ENCODE measurements at regions not wholly inside any gene's neighbourhood (a gene's known extent, or its start where the extent isn't known, plus 50 kb on each side); places are given as distances from the start of the nearest gene placed in this dataset.

DNA sequence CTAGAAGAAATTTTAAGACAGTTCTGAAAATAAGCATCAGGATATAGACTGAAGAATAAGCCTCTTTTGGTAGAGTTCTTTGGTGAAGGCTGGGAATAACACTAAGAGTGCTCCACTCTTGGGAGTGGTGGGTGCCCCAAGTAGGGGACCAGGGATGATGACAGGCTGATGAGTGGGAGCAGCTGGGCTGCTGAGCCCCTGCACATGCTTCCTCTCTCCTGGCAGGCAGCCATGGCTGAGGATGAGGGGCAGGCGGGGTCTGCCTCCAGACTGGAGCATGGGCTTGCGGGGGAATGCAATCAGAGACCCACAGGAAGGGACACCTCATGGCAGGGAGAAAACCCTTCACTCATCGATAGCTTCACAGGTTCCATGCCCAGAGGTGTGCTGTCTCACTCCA lies 72.6 kb upstream of the RORA start:
- no peaks in the 10 kb centered on the region for H3K27me3 ChIP-seq (ENCODE audit: control insufficient read depth, insufficient read depth, low read length)
- H4K5ac ChIP-seq (ENCODE audit: low read depth, low read length) = no peak overlapping the region
- no peak overlapping the region for H4K91ac ChIP-seq (ENCODE audit: insufficient read depth, low read depth, low read length)
- H2BK15ac ChIP-seq (ENCODE audit: low read depth, low read length) = no peak overlapping the region
- H4K8ac ChIP-seq (ENCODE audit: low read depth in 2 of 2, low read length in 2 of 2) = no peak overlapping the region
- WGBS, 2 experiments (ENCODE audit: extremely low coverage in 2 of 2, insufficient read length in 1 of 2) = no CpG with 5 or more reads among the region's 3 CpGs
- H4K20me1 ChIP-seq (ENCODE audit: insufficient read depth, low read length) = no peaks in the 10 kb centered on the region
- in situ Hi-C loops (cut with MboI; ENCODE audit: low sequenced_read_pairs) = no loop called here
- no peak overlapping the region for H3K4ac ChIP-seq (ENCODE audit: low read depth, low read length)
- H2AFZ ChIP-seq (replicated peaks; ENCODE audit: low read length, poor library complexity) = no peak overlapping the region
- DNase-seq (no peak), ATAC-seq (ENCODE audit: low read depth) (no peak)
- no peaks in the 10 kb centered on the region for H3K9me1 ChIP-seq (ENCODE audit: insufficient read depth, low read length)
- no peak overlapping the region for H3K9ac ChIP-seq (ENCODE audit: low read depth, low read length)
- ChIA-PET CTCF (interaction anchor here (0.6 kb wide), 1 partner anchor 10 kb away, joined by 3 read pairs; no protein-coding TSS in a partner anchor), POLR2A (ENCODE audit: unreplicated experiment) (no interaction called here)
- no peak overlapping the region for H2AK5ac ChIP-seq (ENCODE audit: low read depth, low read length)
- no peak overlapping the region for H2AK9ac ChIP-seq (replicated peaks; ENCODE audit: low read depth, low read length, poor library complexity)
- H3K79me1 ChIP-seq (ENCODE audit: low read depth in 1 of 2, low read length in 2 of 2) = no peaks in the 10 kb centered on the region
- no peak overlapping the region for H2BK20ac ChIP-seq (ENCODE audit: low read depth, low read length)
- no peak overlapping the region for H3K18ac ChIP-seq (ENCODE audit: low read depth, low read length)
- H3K56ac ChIP-seq (ENCODE audit: extremely low read depth, insufficient read depth, low read length) = no peak overlapping the region
- H3K4me1 ChIP-seq (ENCODE audit: control insufficient read depth, insufficient read depth, low read length) = no peaks in the 10 kb centered on the region
- no peak overlapping the region for H3K4me3 ChIP-seq (ENCODE audit: insufficient read depth, low read depth, low read length)
- no peak overlapping the region for H3K23ac ChIP-seq (ENCODE audit: low read depth, low read length)
- H3K9me3 ChIP-seq (ENCODE audit: control insufficient read depth, insufficient read depth, low read length) = no peaks in the 10 kb centered on the region
- dilution Hi-C loops (cut with HindIII; ENCODE audit: low sequenced_read_pairs, unreplicated experiment) = no loop called here
- H3K36me3 ChIP-seq (ENCODE audit: control insufficient read depth, insufficient read depth, low read length) = no peaks in the 10 kb centered on the region
- H2BK5ac ChIP-seq (ENCODE audit: low read depth, low read length, poor library complexity, severe bottlenecking) = no peak overlapping the region
- TF ChIP-seq USF2 (IDR thresholded peaks at IDR 0.05; ENCODE audit: low read depth, low read length) (no peak), MAZ (IDR thresholded peaks at IDR 0.05; ENCODE audit: borderline replicate concordance, low read depth, low read length) (no peak), SMC3 (IDR thresholded peaks at IDR 0.05; ENCODE audit: low read depth, low read length) (no peak), RFX5 (IDR thresholded peaks at IDR 0.05; ENCODE audit: low read depth, low read length) (no peak), POLR2A (IDR thresholded peaks at IDR 0.05; ENCODE audit: low read depth, low read length) (no peak), CHD1 (IDR thresholded peaks at IDR 0.05; ENCODE audit: low read depth, low read length) (no peak), RCOR1 (IDR thresholded peaks at IDR 0.05; ENCODE audit: insufficient replicate concordance, low read length) (no peak), CTCF (conservative IDR thresholded peaks at IDR 0.05; ENCODE audit: low read depth, low read length) (no peak), NFE2L2 (IDR thresholded peaks at IDR 0.05; ENCODE audit: low read depth, low read length) (no peak), MAFK (IDR thresholded peaks at IDR 0.05; ENCODE audit: low read depth, low read length) (no peak), RAD21 (IDR thresholded peaks at IDR 0.05; ENCODE audit: low read length) (no peak), MXI1 (IDR thresholded peaks at IDR 0.05; ENCODE audit: borderline replicate concordance, low read depth, low read length) (no peak), FOS (IDR thresholded peaks at IDR 0.05; ENCODE audit: low read depth, low read length) (no peak), BHLHE40 (IDR thresholded peaks at IDR 0.05; ENCODE audit: low read depth, low read length) (no peak), CEBPB (IDR thresholded peaks at IDR 0.05; ENCODE audit: low read depth, low read length) (no peak)
- TF ChIP-seq, protein P1, sequence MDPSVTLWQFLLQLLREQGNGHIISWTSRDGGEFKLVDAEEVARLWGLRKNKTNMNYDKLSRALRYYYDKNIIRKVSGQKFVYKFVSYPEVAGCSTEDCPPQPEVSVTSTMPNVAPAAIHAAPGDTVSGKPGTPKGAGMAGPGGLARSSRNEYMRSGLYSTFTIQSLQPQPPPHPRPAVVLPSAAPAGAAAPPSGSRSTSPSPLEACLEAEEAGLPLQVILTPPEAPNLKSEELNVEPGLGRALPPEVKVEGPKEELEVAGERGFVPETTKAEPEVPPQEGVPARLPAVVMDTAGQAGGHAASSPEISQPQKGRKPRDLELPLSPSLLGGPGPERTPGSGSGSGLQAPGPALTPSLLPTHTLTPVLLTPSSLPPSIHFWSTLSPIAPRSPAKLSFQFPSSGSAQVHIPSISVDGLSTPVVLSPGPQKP (IDR thresholded peaks at IDR 0.05; ENCODE audit: borderline replicate concordance, low read depth, low read length) = no peak
- intact Hi-C loops (cut with micrococcal nuclease) = no loop called here
- BruUV-seq (replicated peaks) = no TSS peak
- H3K14ac ChIP-seq (replicated peaks; ENCODE audit: low read depth, low read length) = no peak overlapping the region
- H3K27ac ChIP-seq (ENCODE audit: insufficient read depth, low read length) = no peak overlapping the region
- H3K4me2 ChIP-seq (ENCODE audit: low read depth, low read length) = no peak overlapping the region
- no peak overlapping the region for H2BK120ac ChIP-seq (ENCODE audit: low read depth, low read length)
